ENCODE measurements at regions not wholly inside any gene's neighbourhood (a gene's known extent, or its start where the extent isn't known, plus 50 kb on each side); places are given as distances from the start of the nearest gene placed in this dataset.
"Not testable (repeated sequence)": the region's sequence is repeated elsewhere in the genome, so short reads cannot be mapped to it uniquely, and the experiment has no call there.

GRCh38 chr15:54840621-54841398 is 355.9 kb downstream of the RSL24D1 start:
- DNase-seq, result no peak

DNA sequence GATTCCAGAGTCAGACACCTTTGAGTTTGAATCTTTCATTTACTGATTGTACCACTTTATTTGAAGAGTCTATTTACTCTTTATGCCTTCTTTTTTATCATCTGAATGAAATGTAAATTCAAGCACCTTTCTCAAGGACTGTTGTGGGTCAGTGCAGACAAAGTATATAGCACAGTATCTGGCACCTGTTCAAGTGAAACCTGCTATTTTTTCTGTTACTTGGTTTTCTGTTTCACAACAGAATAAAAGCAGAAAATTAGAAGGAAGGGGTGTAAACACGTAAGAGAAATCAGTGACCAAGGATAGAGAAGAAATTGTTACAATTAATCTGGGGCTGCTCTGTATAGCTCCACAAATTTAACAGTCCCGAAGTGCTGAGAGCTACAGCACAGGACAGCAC is 357.4 kb downstream of the RSL24D1 start:
- no peak for DNase-seq

GRCh38 chr15:54836052-54836795 is 360.5 kb downstream of the RSL24D1 start:
- no peak for DNase-seq

GRCh38 chr15:54829821-54830220 is 366.9 kb downstream of the RSL24D1 start:
- DNase-seq, result no peak

- no peak for DNase-seq
Observed at GRCh38 chr15:54820811-54821210, 375.9 kb downstream of the RSL24D1 start.

- no peak for DNase-seq
Observed at GRCh38 chr15:54820098-54820497, 376.6 kb downstream of the RSL24D1 start.

- no peak for DNase-seq
Observed at GRCh38 chr15:54816401-54816800, 380.3 kb downstream of the RSL24D1 start.

DNA sequence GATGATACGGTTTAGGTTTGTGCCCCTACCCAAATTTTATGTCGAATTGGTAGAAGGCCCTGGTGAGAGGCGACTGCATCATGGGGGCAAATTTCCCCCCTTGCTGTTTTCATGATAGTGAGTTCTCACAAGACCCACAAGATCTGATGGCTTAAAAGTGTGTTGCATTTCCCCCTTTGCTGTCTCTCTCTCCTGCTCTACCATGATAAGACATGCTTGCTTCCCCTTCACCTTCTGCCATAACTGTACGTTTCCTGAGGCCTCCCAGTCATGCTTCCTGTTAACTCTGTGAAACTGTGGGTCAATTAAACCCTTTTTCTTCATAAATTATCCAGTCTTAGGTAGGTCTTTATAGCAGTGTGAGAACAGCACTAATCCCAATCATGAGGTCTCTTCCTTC is 381.2 kb downstream of the RSL24D1 start:
- no peak for DNase-seq

DNA sequence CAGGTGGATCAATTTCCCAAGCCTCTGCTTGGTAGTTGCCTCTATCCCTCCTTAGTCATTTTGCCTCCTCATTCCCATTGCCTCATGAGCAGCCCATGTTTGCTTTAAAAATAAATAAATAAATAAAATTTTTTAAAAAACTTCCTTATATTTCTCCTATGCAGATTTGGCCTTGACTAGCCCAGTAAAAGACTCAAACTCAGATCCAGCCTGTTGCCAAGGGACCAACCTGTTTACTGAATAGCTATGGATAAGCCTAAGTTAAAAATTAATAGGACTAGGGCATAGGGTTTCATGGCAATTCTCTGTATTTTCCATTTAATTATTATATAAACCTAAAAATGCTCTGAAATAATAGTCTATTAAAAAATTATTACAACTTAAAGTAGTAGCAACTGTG is 384.4 kb downstream of the RSL24D1 start:
- no peak for DNase-seq

DNA sequence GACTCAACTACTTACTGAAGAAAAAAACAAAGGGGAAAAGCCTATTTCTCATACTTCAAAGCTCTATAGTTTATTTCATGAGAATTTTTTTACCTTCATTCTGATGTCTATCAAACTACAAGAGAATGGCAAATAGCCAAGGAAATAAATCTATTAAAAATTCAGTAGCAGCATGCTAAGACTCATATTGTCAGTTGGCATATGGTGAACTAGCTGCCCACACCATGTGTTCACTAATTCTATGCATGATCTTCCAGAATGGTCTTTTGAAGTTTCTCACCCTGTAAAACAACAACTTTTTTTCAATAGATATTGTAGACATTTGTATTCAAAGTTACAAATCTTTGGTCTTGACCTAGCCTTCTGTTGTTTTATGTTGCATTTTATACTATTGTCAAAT is 386.2 kb downstream of the RSL24D1 start:
- DNase-seq, result no peak

- no peak for DNase-seq
Observed at GRCh38 chr15:54810031-54810430, 386.7 kb downstream of the RSL24D1 start.

GRCh38 chr15:54808321-54808720 is 388.4 kb downstream of the RSL24D1 start:
- DNase-seq, result no peak

GRCh38 chr15:54803987-54804386 is 392.8 kb downstream of the RSL24D1 start:
- DNase-seq, result no peak

- DNase-seq, result peak; percentile 74
Observed at GRCh38 chr15:54803134-54803808, 393.5 kb downstream of the RSL24D1 start.

- no peak for DNase-seq
Observed at GRCh38 chr15:54792526-54792925, 404.2 kb downstream of the RSL24D1 start.

- no peak for DNase-seq
Observed at GRCh38 chr15:54790693-54791092, 406.0 kb downstream of the RSL24D1 start.

- no peak for DNase-seq
Observed at GRCh38 chr15:54789376-54789775, 407.4 kb downstream of the RSL24D1 start.

GRCh38 chr15:54781220-54781619 is 415.5 kb downstream of the RSL24D1 start:
- not testable (repeated sequence) for DNase-seq

- DNase-seq, result no peak
Observed at GRCh38 chr15:54779271-54779670, 417.5 kb downstream of the RSL24D1 start.

GRCh38 chr15:54776410-54776809 is 420.3 kb downstream of the RSL24D1 start:
- no peak for DNase-seq

DNA sequence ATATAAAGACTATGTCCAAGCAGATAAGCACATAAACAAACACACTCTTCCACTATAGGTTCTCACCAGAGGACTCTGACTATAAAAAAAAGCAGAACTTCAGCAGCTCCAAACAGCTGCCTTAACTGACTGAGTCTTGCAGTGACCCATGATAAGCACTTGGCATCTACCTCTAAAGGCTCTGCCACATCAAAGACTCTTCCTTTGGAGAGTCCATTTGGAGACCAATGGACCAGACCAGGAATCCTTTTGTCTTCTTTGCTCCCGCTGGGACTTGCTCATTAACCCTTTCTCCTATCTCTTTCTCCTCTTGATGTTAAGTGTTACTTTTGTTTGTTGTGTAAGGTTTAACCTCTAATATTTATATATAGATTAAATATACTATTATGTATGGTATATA is 424.1 kb downstream of the RSL24D1 start:
- DNase-seq, result no peak

DNA sequence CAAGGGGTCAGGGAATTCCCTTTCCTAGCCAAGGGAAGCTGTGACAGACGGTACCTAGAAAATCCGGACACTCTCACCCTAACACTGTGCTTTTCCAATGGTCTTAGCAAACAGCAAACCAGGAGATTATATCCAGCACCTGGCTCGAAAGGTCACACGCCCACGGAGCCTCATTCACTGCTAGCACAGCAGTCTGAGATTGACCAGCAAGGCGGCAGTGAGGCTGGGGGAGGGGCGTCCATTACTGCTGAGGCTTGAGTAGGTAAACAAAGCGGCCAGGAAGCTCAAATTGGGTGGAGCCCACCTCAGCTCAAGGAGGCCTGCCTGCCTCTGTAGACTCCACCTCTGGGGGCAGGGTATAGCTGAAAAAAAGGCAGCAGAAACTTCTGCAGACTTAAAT is 447.3 kb downstream of the RSL24D1 start:
- not testable (repeated sequence) for DNase-seq

DNA sequence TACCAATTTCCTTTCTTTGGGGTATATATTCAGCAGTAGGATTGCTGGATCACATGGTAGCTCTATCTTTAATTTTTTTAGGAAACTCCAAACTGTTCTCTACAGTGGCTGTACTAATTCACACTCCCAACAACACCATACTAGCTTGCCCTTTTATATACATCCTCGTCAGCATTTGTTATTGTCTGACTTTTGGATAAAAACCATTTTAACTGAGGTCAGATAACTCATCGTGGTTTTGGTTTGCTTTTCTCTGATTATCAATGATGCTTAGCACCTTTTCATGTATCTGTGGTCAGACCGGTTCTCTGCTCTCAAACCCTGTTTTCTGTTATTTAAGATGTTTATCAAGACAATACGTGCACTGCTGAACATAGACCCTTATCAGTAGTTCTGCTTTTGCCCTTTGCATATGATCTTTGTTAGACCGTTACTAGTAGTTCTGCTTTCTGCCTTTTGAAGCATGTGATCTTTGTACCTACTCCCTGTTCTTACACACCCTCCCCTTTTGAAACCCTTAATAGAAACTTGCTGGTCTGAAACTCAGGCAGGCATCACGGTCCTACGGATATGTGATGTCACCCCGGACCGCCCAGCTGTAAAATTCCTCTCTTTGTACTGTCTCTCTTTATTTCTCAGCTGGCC is 474.3 kb downstream of the RSL24D1 start:
- no peak for DNase-seq

Data from fibroblast of skin of back (primary cell).